ENCODE measurements at regions not wholly inside any gene's neighbourhood (a gene's known extent, or its start where the extent isn't known, plus 50 kb on each side); places are given as distances from the start of the nearest gene placed in this dataset.

DNA sequence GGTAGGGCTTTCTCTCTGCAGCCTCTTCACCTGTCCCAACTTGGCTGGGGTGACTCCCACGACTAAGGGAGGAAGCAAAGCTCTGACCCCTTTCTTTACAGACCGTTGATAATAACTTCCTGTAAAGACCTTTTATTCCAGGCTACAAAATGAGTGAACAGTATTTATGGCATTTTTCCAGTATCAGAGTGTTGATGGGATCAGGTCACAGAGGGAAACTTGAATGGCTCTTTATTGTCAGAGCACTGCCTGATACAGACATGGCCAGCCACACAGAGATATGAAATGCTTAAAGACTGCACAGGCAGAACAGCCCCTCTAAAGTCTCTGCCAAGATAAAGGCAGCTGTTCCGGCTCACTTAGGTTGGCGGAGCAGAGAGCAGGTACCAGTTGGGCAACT, 1033.9 kb upstream of the NR2F2 start:
- Histone ChIP-seq H3K36me3 (no peaks in the 10 kb centered on the region), H3K27ac (no peak overlapping the region), H3K9me3 (no peaks in the 10 kb centered on the region), H3K4me1 (no peaks in the 10 kb centered on the region), H3K27me3 (no peaks in the 10 kb centered on the region), H3K4me3 (no peak overlapping the region)
- intact Hi-C loops (cut with DNase I; ENCODE audit: low total_unique reads): no loop called here
- DNase-seq: no peak
- TF ChIP-seq, protein P1, sequence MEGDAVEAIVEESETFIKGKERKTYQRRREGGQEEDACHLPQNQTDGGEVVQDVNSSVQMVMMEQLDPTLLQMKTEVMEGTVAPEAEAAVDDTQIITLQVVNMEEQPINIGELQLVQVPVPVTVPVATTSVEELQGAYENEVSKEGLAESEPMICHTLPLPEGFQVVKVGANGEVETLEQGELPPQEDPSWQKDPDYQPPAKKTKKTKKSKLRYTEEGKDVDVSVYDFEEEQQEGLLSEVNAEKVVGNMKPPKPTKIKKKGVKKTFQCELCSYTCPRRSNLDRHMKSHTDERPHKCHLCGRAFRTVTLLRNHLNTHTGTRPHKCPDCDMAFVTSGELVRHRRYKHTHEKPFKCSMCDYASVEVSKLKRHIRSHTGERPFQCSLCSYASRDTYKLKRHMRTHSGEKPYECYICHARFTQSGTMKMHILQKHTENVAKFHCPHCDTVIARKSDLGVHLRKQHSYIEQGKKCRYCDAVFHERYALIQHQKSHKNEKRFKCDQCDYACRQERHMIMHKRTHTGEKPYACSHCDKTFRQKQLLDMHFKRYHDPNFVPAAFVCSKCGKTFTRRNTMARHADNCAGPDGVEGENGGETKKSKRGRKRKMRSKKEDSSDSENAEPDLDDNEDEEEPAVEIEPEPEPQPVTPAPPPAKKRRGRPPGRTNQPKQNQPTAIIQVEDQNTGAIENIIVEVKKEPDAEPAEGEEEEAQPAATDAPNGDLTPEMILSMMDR (IDR thresholded peaks at IDR 0.05): no peak
- no peak for TF ChIP-seq POLR2A (IDR thresholded peaks at IDR 0.05)

DNA sequence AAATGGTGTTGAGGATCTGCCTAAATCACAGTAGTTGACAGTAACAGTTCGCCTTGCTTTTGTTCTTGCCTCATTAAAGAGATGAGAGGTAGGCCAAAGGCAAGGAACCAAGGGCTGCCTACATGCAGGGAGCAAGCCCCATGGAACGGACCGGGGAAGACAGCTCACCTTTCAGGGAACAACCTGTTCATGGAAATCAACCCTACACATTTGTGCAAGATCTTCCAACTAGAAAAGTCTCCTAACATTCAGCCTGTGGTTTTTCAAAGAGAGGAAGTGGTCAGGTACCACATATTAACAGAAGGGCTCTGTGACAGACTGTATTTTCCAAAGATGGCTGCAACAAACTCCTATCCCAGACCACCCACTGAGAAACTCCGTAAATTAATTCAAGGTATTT, 1031.8 kb upstream of the NR2F2 start:
- intact Hi-C loops (cut with DNase I; ENCODE audit: low total_unique reads): no loop called here
- DNase-seq: no peak
- Histone ChIP-seq H3K27ac (no peak overlapping the region), H3K27me3 (no peaks in the 10 kb centered on the region), H3K4me3 (no peak overlapping the region), H3K4me1 (no peaks in the 10 kb centered on the region), H3K36me3 (no peaks in the 10 kb centered on the region), H3K9me3 (no peaks in the 10 kb centered on the region)
- TF ChIP-seq, protein P1 (IDR thresholded peaks at IDR 0.05): no peak
- TF ChIP-seq POLR2A (IDR thresholded peaks at IDR 0.05): no peak

DNA sequence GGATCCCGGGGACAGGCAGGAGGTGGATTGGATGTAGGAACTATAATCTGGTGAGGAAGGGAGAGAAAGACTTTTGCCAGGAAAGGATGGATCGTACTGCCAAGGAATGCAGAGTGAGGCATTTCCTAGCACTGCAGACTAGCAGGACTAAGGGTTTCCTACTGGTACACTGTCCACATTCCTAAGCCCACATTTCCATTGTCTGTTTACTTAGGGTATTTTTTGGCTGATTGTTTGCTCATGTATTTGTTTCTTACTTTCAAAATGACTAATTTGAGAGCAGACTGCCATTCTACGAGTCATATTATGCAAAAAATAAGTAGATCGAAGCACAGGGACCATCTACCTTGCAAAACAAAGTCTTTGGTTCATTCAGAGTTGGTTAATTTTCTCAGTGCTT, 1029.5 kb upstream of the NR2F2 start:
- Histone ChIP-seq H3K27me3 (no peaks in the 10 kb centered on the region), H3K36me3 (no peaks in the 10 kb centered on the region), H3K9me3 (no peaks in the 10 kb centered on the region), H3K27ac (no peak overlapping the region), H3K4me1 (no peaks in the 10 kb centered on the region), H3K4me3 (no peak overlapping the region)
- no peak for DNase-seq
- TF ChIP-seq, protein P1 (IDR thresholded peaks at IDR 0.05): no peak
- TF ChIP-seq POLR2A (IDR thresholded peaks at IDR 0.05): no peak
- intact Hi-C loops (cut with DNase I; ENCODE audit: low total_unique reads): no loop called here

DNA sequence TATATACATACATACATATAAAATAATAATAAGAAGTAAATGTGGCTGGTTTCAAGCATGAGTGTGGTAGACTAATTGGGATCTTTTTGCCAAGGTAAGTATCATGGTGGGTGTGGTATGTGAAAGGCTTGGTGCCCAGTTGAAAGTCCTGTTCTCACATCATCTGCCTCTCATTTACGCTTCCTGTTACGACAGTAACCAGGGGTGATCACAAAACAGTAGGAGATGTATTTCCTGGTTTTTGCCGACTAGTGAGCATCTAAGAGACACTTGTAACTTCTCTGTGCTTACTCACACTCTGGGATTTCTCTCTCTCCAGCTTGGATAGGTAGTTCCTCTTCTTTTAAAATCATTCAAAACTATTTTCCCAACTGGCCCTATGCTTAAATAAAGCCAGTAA, 1028.3 kb upstream of the NR2F2 start:
- TF ChIP-seq, protein P1 (IDR thresholded peaks at IDR 0.05): no peak
- no peak for DNase-seq
- H3K36me3 ChIP-seq: no peaks in the 10 kb centered on the region
- H3K4me3 ChIP-seq: no peak overlapping the region
- peak overlapping the region in 1 of 2 donors; percentile 25 for H3K27ac ChIP-seq
- no peaks in the 10 kb centered on the region for H3K4me1 ChIP-seq
- intact Hi-C loops (cut with DNase I; ENCODE audit: low total_unique reads): no loop called here
- no peaks in the 10 kb centered on the region for H3K27me3 ChIP-seq
- no peaks in the 10 kb centered on the region for H3K9me3 ChIP-seq

DNA sequence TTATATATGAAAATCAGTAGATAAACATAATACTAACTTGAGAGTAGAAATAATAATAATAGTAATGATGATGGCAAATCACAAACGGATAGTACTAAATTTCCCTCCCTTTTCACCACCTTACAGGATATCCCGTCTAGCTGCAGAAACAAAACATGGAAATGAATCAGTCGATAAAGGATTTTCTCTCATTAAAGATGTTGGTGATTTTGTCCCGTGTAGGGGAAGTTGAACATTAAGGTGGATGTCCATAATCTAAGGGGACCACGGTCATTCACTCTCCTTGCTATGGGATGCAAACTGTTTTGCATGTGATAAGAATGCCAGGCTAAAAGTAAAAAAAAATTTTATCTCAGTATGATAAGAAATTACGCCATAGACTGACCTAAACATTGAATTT, 1027.7 kb upstream of the NR2F2 start:
- DNase-seq: no peak
- H3K36me3 ChIP-seq: no peaks in the 10 kb centered on the region
- TF ChIP-seq POLR2A (IDR thresholded peaks at IDR 0.05): no peak
- TF ChIP-seq, protein P1 (IDR thresholded peaks at IDR 0.05): no peak
- intact Hi-C loops (cut with DNase I; ENCODE audit: low total_unique reads): no loop called here
- no peaks in the 10 kb centered on the region for H3K9me3 ChIP-seq
- H3K4me3 ChIP-seq: no peak overlapping the region
- H3K4me1 ChIP-seq: no peaks in the 10 kb centered on the region
- H3K27me3 ChIP-seq: no peaks in the 10 kb centered on the region
- peak overlapping the region in 1 of 2 donors; percentile 88 for H3K27ac ChIP-seq

Data from uterus (tissue), 3 donors.